HCT116 (cell line): ENCODE measurements at regions not wholly inside any gene's neighbourhood (a gene's known extent, or its start where the extent isn't known, plus 50 kb on each side); places are given as distances from the start of the nearest gene placed in this dataset.
"Not testable (repeated sequence)": the region's sequence is repeated elsewhere in the genome, so short reads cannot be mapped to it uniquely, and the experiment has no call there.

Source experiments
- ATAC-seq: fragments of 200-7000 bp; cut with Tn5 transposase; 2 replicates; pipeline ENCODE4 v1.9.1; 2020; ENCODE audit warnings: mild to moderate bottlenecking, moderate library complexity
- BruUV-seq: library from RNA; stranded (reverse); fragments of 400-500 nt; replicated peaks from 2 replicates; lab custom pipeline; 2021; lab: Mats Ljungman, UMichigan
- CTCF ChIA-PET: fragments of 300-600 bp; sonication (Branson Sonifier 250); formaldehyde crosslinking; loops from one replicate; lab custom pipeline; 2021; ENCODE audit warnings: antibody characterized with exemption; lab: Charles Lee
- POLR2A ChIA-PET: fragments of 300-600, 350-600 bp; sonication (Branson Sonifier 250); formaldehyde crosslinking; loops from one replicate; lab custom pipeline; 2021; ENCODE audit warnings: antibody characterized with exemption; lab: Charles Lee
- RAD21 ChIA-PET, 2 experiments: fragments of 300-600 bp; sonication (Branson Sonifier 250); formaldehyde crosslinking; loops; one replicate each; lab custom pipeline; 2023; ENCODE audit warnings: low total read pairs in 2 of 2; ENCODE audit not compliant: uncharacterized antibody in 2 of 2, unreplicated experiment in 2 of 2, low non-redundant PET in 1 of 2; lab: Charles Lee
- DNase-seq: peaks from one replicate; pipeline ENCODE4 v3.0.0-alpha.2; 2010; ENCODE audit warnings: low read depth, low spot score
- H2AFZ ChIP-seq: fragments of 200-600 bp; shearing (Covaris generic), sonication (generic); 2 replicates; pipeline ENCODE4 v1.6.1; 2017; ENCODE audit warnings: low read depth, mixed run types, mixed read lengths, antibody characterized with exemption, low read length; ENCODE audit not compliant: poor library complexity, severe bottlenecking
- H3K27ac ChIP-seq: 2 replicates; pipeline ENCODE4 v1.5.1; 2012; ENCODE audit warnings: low read depth, low read length
- H3K27me3 ChIP-seq: fragments of 200-600 bp; sonication (generic); 2 replicates; pipeline ENCODE4 v1.6.1; 2016; ENCODE audit warnings: mixed run types, low read length, mixed read lengths; ENCODE audit not compliant: insufficient read depth
- H3K36me3 ChIP-seq, 2 experiments: fragments of 200-500 bp in 1 of 2; fragments of 200-600 bp in 1 of 2; sonication (Bioruptor generic) in 1 of 2; sonication (generic) in 1 of 2; 2 replicates each; pipeline versions ENCODE4 v1.5.1 to v1.6.1; 2014 to 2016; ENCODE audit warnings: low read length in 2 of 2, inconsistent platforms in 1 of 2, mixed read lengths in 1 of 2, mixed run types in 1 of 2; ENCODE audit not compliant: insufficient read depth in 2 of 2, control insufficient read depth in 1 of 2
- H3K4me1 ChIP-seq, 2 experiments: fragments of 200-600 bp in 1 of 2; sonication (generic) in 1 of 2; 2 replicates each; pipeline versions ENCODE4 v1.5.1 to v1.6.1; 2012 to 2017; ENCODE audit warnings: low read length in 2 of 2, inconsistent platforms in 1 of 2, mild to moderate bottlenecking in 1 of 2, mixed read lengths in 1 of 2, mixed run types in 1 of 2, moderate library complexity in 1 of 2; ENCODE audit not compliant: insufficient read depth in 2 of 2, control insufficient read depth in 1 of 2
- H3K4me2 ChIP-seq: fragments of 200-600 bp; sonication (generic); 2 replicates; pipeline ENCODE4 v1.6.1; 2017; ENCODE audit warnings: mixed run types, low read length, mixed read lengths
- H3K4me3 ChIP-seq, 2 experiments: fragments of 200-600 bp in 1 of 2; sonication (generic) in 1 of 2; replicated peaks in 1 of 2; 2 replicates each; pipeline ENCODE4 v1.5.1; 2011 to 2016; ENCODE audit warnings: low read length in 2 of 2, control low read depth in 1 of 2, low read depth in 1 of 2, mild to moderate bottlenecking in 1 of 2, mixed read lengths in 1 of 2, mixed run types in 1 of 2
- H3K79me2 ChIP-seq: fragments of 200-600 bp; sonication (generic); 2 replicates; pipeline ENCODE4 v1.6.1; 2017; ENCODE audit warnings: mild to moderate bottlenecking, mixed run types, low read length, moderate library complexity, mixed read lengths; ENCODE audit not compliant: insufficient read depth
- H3K9ac ChIP-seq: fragments of 200-600 bp; sonication (generic); 2 replicates; pipeline ENCODE4 v1.6.1; 2016; ENCODE audit warnings: low read length, mixed read lengths
- H3K9me2 ChIP-seq: fragments of 200-600 bp; sonication (generic), shearing (Covaris generic); 2 replicates; pipeline ENCODE4 v1.6.1; 2017; ENCODE audit warnings: mixed run types, mild to moderate bottlenecking, moderate library complexity; ENCODE audit not compliant: insufficient read depth
- H3K9me3 ChIP-seq, 2 experiments: fragments of 200-500 bp in 1 of 2; fragments of 200-600 bp in 1 of 2; sonication (Bioruptor generic) in 1 of 2; sonication (generic) in 1 of 2; 2 replicates each; pipeline ENCODE4 v1.6.1; 2014 to 2017; ENCODE audit warnings: low read length in 2 of 2, mixed read lengths in 2 of 2, inconsistent platforms in 1 of 2, low read depth in 1 of 2, mild to moderate bottlenecking in 1 of 2, mixed run types in 1 of 2, moderate library complexity in 1 of 2; ENCODE audit not compliant: control insufficient read depth in 1 of 2, insufficient read depth in 1 of 2
- H4K20me1 ChIP-seq: fragments of 200-600 bp; sonication (generic), shearing (Covaris generic); 2 replicates; pipeline ENCODE4 v1.6.1; 2017; ENCODE audit warnings: mixed run types, mild to moderate bottlenecking, moderate library complexity; ENCODE audit not compliant: insufficient read depth
- ATF3 ChIP-seq: IDR thresholded peaks from 2 replicates; pipeline ENCODE4 v1.6.1; 2012
- EGR1 ChIP-seq: IDR thresholded peaks from 2 replicates; pipeline ENCODE4 v1.6.1; 2012; ENCODE audit warnings: low read depth
- FOSL1 ChIP-seq: IDR thresholded peaks from 2 replicates; pipeline ENCODE4 v1.6.1; 2012; ENCODE audit warnings: low read depth
- RAD21 ChIP-seq: IDR thresholded peaks from 2 replicates; pipeline ENCODE4 v1.6.1; 2012; ENCODE audit warnings: low read depth, mild to moderate bottlenecking
- SP1 ChIP-seq: IDR thresholded peaks from 2 replicates; pipeline ENCODE4 v1.6.1; 2012; ENCODE audit warnings: low read depth
- TCF7L2 ChIP-seq: IDR thresholded peaks from 2 replicates; pipeline ENCODE4 v1.7.0; 2011; ENCODE audit warnings: borderline replicate concordance, inconsistent platforms; ENCODE audit not compliant: insufficient read depth, insufficient read length; ENCODE audit errors: extremely low read depth
- intact Hi-C: fragments of 100-400 bp; cut with micrococcal nuclease; formaldehyde crosslinking; loops from 2 replicates; pipeline ENCODE4 v1.10.0; 2022

- Histone ChIP-seq H3K4me1 (no peaks in the 10 kb centered on the region), H3K9me3 (no peaks in the 10 kb centered on the region), H3K27me3 (no peaks in the 10 kb centered on the region), H2AFZ (no peak overlapping the region), H3K79me2 (no peaks in the 10 kb centered on the region), H3K4me3 (no peak overlapping the region), H3K27ac (no peak overlapping the region), H3K9ac (no peak overlapping the region), H3K9me2 (no peaks in the 10 kb centered on the region), H4K20me1 (no peaks in the 10 kb centered on the region), H3K4me2 (no peak overlapping the region), H3K36me3 (no peaks in the 10 kb centered on the region)
- ChIA-PET RAD21 (no interaction called here), POLR2A (no interaction called here), CTCF (no interaction called here)
- intact Hi-C loops, result no loop called here
- no peak for TF ChIP-seq ATF3
- no peak for TF ChIP-seq FOSL1
- TF ChIP-seq EGR1, result no peak
- TF ChIP-seq RAD21, result no peak
- TF ChIP-seq TCF7L2, result no peak
- ATAC-seq, result no peak
- DNase-seq, result no peak
- BruUV-seq, result no TSS peak
These were observed 160.4 kb downstream of the VGLL3 start for GRCh38 chr3:86830566-86830965.

- no peaks in the 10 kb centered on the region for H3K4me1 ChIP-seq
- no peak overlapping the region for H3K9ac ChIP-seq
- H3K27me3 ChIP-seq, result no peaks in the 10 kb centered on the region
- no TSS peak for BruUV-seq
- RAD21 ChIA-PET, result no interaction called here
- H3K36me3 ChIP-seq, result no peaks in the 10 kb centered on the region
- H3K4me3 ChIP-seq, result no peak overlapping the region
- H4K20me1 ChIP-seq, result no peaks in the 10 kb centered on the region
- CTCF ChIA-PET, result no interaction called here
- DNase-seq (no peak), ATAC-seq (no peak)
- H2AFZ ChIP-seq, result no peak overlapping the region
- POLR2A ChIA-PET, result no interaction called here
- H3K9me2 ChIP-seq, result no peaks in the 10 kb centered on the region
- no peak for TF ChIP-seq SP1
- no peaks in the 10 kb centered on the region for H3K79me2 ChIP-seq
- no peaks in the 10 kb centered on the region for H3K9me3 ChIP-seq
- H3K4me2 ChIP-seq, result no peak overlapping the region
- H3K27ac ChIP-seq, result no peak overlapping the region
- intact Hi-C loops, result no loop called here
These were observed 162.2 kb downstream of the VGLL3 start for GRCh38 chr3:86828751-86829150.

GRCh38 chr3:86827582-86827981, 163.4 kb downstream of the VGLL3 start:
- H4K20me1 ChIP-seq, ATAC-seq, H3K27me3 ChIP-seq, H3K9me2 ChIP-seq, H3K9ac ChIP-seq, RAD21 ChIA-PET, H3K79me2 ChIP-seq, intact Hi-C loops, H3K36me3 ChIP-seq, H3K27ac ChIP-seq, H3K4me2 ChIP-seq, H3K4me3 ChIP-seq, POLR2A ChIA-PET, DNase-seq, H3K4me1 ChIP-seq, BruUV-seq, CTCF ChIA-PET, H2AFZ ChIP-seq, H3K9me3 ChIP-seq: not testable (repeated sequence)
